Upper lobe of left lung (tissue), 4 donors: ENCODE measurements at regions not wholly inside any gene's neighbourhood (a gene's known extent, or its start where the extent isn't known, plus 50 kb on each side); places are given as distances from the start of the nearest gene placed in this dataset.

Source experiments
- EP300 ChIP-seq, 4 donors: sonication (generic); formaldehyde crosslinking; IDR thresholded peaks; one replicate each; pipeline ENCODE4 v1.5.1; 2017; ENCODE audit warnings: antibody characterized with exemption in 4 of 4, control low read depth in 2 of 4
- POLR2A ChIP-seq, 4 donors: fragments of 450-650 bp; IDR thresholded peaks; one replicate each; pipeline ENCODE4 v1.5.1; 2016 to 2017; ENCODE audit warnings: antibody characterized with exemption in 4 of 4, mild to moderate bottlenecking in 2 of 4
- TF ChIP-seq, protein P1 (sequence below), 6 experiments: fragments of 450-650 bp in 4 of 6; fragments of 200-600 bp in 2 of 6; sonication (generic) in 2 of 6; IDR thresholded peaks; one replicate each; pipeline ENCODE4 v1.5.1; 2016 to 2019; ENCODE audit warnings: antibody characterized with exemption in 6 of 6

DNA sequence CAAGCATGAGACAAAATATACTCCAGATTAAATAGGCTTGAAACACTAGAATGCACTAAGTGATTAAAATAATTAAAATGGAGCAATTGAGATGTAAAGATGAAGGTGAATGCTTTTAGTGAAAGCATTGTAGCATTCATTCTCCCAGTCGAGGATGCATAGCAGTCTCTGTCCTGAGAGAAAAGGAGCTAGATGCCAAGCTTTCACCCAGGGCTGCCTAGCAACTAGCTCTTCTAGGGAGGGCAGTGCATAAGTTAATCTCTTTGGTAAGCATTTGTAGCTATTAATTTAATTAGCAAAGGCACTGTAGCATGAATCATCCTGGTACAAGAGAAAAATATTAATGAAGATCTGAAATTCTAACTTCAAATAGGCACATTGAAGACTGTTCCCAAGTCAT is 1014.8 kb downstream of the C4orf33 start:
- TF ChIP-seq, protein P1, sequence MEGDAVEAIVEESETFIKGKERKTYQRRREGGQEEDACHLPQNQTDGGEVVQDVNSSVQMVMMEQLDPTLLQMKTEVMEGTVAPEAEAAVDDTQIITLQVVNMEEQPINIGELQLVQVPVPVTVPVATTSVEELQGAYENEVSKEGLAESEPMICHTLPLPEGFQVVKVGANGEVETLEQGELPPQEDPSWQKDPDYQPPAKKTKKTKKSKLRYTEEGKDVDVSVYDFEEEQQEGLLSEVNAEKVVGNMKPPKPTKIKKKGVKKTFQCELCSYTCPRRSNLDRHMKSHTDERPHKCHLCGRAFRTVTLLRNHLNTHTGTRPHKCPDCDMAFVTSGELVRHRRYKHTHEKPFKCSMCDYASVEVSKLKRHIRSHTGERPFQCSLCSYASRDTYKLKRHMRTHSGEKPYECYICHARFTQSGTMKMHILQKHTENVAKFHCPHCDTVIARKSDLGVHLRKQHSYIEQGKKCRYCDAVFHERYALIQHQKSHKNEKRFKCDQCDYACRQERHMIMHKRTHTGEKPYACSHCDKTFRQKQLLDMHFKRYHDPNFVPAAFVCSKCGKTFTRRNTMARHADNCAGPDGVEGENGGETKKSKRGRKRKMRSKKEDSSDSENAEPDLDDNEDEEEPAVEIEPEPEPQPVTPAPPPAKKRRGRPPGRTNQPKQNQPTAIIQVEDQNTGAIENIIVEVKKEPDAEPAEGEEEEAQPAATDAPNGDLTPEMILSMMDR (IDR thresholded peaks at IDR 0.05), result no peak
- no peak for TF ChIP-seq POLR2A (IDR thresholded peaks at IDR 0.05)
- no peak for TF ChIP-seq EP300 (IDR thresholded peaks at IDR 0.05)
